Fibroblast of upper back skin (primary cell): ENCODE measurements at regions not wholly inside any gene's neighbourhood (a gene's known extent, or its start where the extent isn't known, plus 50 kb on each side); places are given as distances from the start of the nearest gene placed in this dataset.

ENCODE experiments used
- DNase-seq: peaks from one replicate; pipeline ENCODE4 v3.0.0-alpha.2; 2013

GRCh38 chr12:126156806-126157574, 1091.8 kb downstream of the AACS start:
- no peak for DNase-seq

GRCh38 chr12:126157575-126157966, 1092.3 kb downstream of the AACS start:
- DNase-seq, result no peak

- no peak for DNase-seq
Observed at GRCh38 chr12:126159139-126159538, 1093.9 kb downstream of the AACS start.

GRCh38 chr12:126160912-126161311, 1095.7 kb downstream of the AACS start:
- DNase-seq, result no peak

GRCh38 chr12:126163984-126164383, 1098.7 kb downstream of the AACS start:
- DNase-seq, result no peak

- DNase-seq, result no peak
Observed at GRCh38 chr12:126171937-126172559, 1106.8 kb downstream of the AACS start.

GRCh38 chr12:126182619-126183236, 1117.5 kb downstream of the AACS start:
- DNase-seq, result peak; percentile 2

GRCh38 chr12:126185025-126185424, 1119.8 kb downstream of the AACS start:
- DNase-seq, result no peak

- no peak for DNase-seq
Observed at GRCh38 chr12:126189856-126190255, 1124.6 kb downstream of the AACS start.

GRCh38 chr12:126191031-126191891, 1126.0 kb downstream of the AACS start:
- DNase-seq, result no peak

- DNase-seq, result no peak
Observed at GRCh38 chr12:126191949-126192348, 1126.7 kb downstream of the AACS start.

- DNase-seq, result no peak
Observed at GRCh38 chr12:126193190-126193589, 1128.0 kb downstream of the AACS start.

- no peak for DNase-seq
Observed at GRCh38 chr12:126196263-126196662, 1131.0 kb downstream of the AACS start.

- DNase-seq, result no peak
Observed at GRCh38 chr12:126198516-126198915, 1133.3 kb downstream of the AACS start.

- no peak for DNase-seq
Observed at GRCh38 chr12:126198966-126199692, 1133.9 kb downstream of the AACS start.

GRCh38 chr12:126201981-126202537, 1136.8 kb downstream of the AACS start:
- no peak for DNase-seq

GRCh38 chr12:126204326-126204725, 1139.1 kb downstream of the AACS start:
- DNase-seq, result no peak

- no peak for DNase-seq
Observed at GRCh38 chr12:126210026-126210425, 1144.8 kb downstream of the AACS start.

GRCh38 chr12:126210448-126210847, 1145.2 kb downstream of the AACS start:
- no peak for DNase-seq

GRCh38 chr12:126212824-126213223, 1147.6 kb downstream of the AACS start:
- no peak for DNase-seq

- DNase-seq, result no peak
Observed at GRCh38 chr12:126218697-126219096, 1153.5 kb downstream of the AACS start.

- no peak for DNase-seq
Observed at GRCh38 chr12:126219139-126219538, 1153.9 kb downstream of the AACS start.
